GM23248 (cell line): ENCODE measurements at regions not wholly inside any gene's neighbourhood (a gene's known extent, or its start where the extent isn't known, plus 50 kb on each side); places are given as distances from the start of the nearest gene placed in this dataset.

Experiments used
- DNase-seq: peaks from one replicate; pipeline ENCODE4 v3.0.0-alpha.2; 2015
- H2AFZ ChIP-seq: fragments of 200-600 bp; sonication (generic); 2 replicates; pipeline ENCODE4 v1.6.1; 2016; ENCODE audit warnings: antibody characterized with exemption
- H3F3A ChIP-seq: fragments of 200-600 bp; sonication (generic); 2 replicates; pipeline ENCODE4 v1.6.1; 2016; ENCODE audit warnings: mild to moderate bottlenecking, antibody characterized with exemption, mixed run types; ENCODE audit not compliant: insufficient read depth
- H3K27ac ChIP-seq: fragments of 200-600 bp; sonication (generic); 2 replicates; pipeline ENCODE4 v1.5.1; 2016; ENCODE audit warnings: mild to moderate bottlenecking
- H3K27me3 ChIP-seq: fragments of 200-600 bp; sonication (generic); replicated peaks from 2 replicates; pipeline ENCODE4 v1.6.1; 2016; ENCODE audit warnings: mild to moderate bottlenecking; ENCODE audit not compliant: insufficient read depth
- H3K36me3 ChIP-seq: fragments of 200-600 bp; sonication (generic); 2 replicates; pipeline ENCODE4 v1.6.1; 2016; ENCODE audit warnings: low read depth, mild to moderate bottlenecking
- H3K4me1 ChIP-seq: fragments of 200-600 bp; sonication (generic); 2 replicates; pipeline ENCODE4 v1.6.1; 2016; ENCODE audit warnings: mild to moderate bottlenecking; ENCODE audit not compliant: insufficient read depth
- H3K4me2 ChIP-seq: fragments of 200-600 bp; sonication (generic); one replicate; pipeline ENCODE4 v1.6.1; 2016; ENCODE audit warnings: mild to moderate bottlenecking; ENCODE audit not compliant: unreplicated experiment
- H3K4me3 ChIP-seq: fragments of 200-600 bp; sonication (generic); 2 replicates; pipeline ENCODE4 v1.5.1; 2016; ENCODE audit warnings: mild to moderate bottlenecking
- H3K79me2 ChIP-seq: fragments of 200-600 bp; sonication (generic); 2 replicates; pipeline ENCODE4 v1.6.1; 2016; ENCODE audit warnings: mild to moderate bottlenecking; ENCODE audit not compliant: insufficient read depth
- H3K9ac ChIP-seq: fragments of 200-600 bp; sonication (generic); 2 replicates; pipeline ENCODE4 v1.6.1; 2016; ENCODE audit warnings: mild to moderate bottlenecking
- H3K9me2 ChIP-seq: fragments of 200-600 bp; sonication (generic); 2 replicates; pipeline ENCODE4 v1.6.1; 2016; ENCODE audit warnings: mixed run types, mild to moderate bottlenecking, moderate library complexity; ENCODE audit not compliant: insufficient read depth
- H3K9me3 ChIP-seq: fragments of 200-600 bp; sonication (generic); one replicate; pipeline ENCODE4 v1.6.1; 2017; ENCODE audit warnings: low read depth
- H4K20me1 ChIP-seq: fragments of 200-600 bp; sonication (generic); 2 replicates; pipeline ENCODE4 v1.6.0; 2016; ENCODE audit not compliant: insufficient read depth
- EZH2 ChIP-seq: fragments of 200-600 bp; sonication (generic); IDR thresholded peaks from 2 replicates; pipeline ENCODE4 v1.6.1; 2018; ENCODE audit warnings: antibody characterized with exemption, mild to moderate bottlenecking; ENCODE audit not compliant: insufficient read depth, poor library complexity, severe bottlenecking
- EZH2phosphoT487 ChIP-seq: fragments of 200-600 bp; sonication (generic); IDR thresholded peaks from 2 replicates; pipeline ENCODE4 v1.6.1; 2018; ENCODE audit warnings: antibody characterized with exemption, moderate library complexity, mild to moderate bottlenecking, low read depth; ENCODE audit not compliant: insufficient read depth
- WGBS, 2 experiments: methylation state at CpG; one replicate each; pipeline ENCODE4 v1.1.6; 2015 to 2017; ENCODE audit warnings: low lambda C conversion rate in 2 of 2, low coverage in 1 of 2; ENCODE audit errors: missing lambda C conversion rate in 2 of 2; 5-methylcytosine and 5-hydroxymethylcytosine counted together
- in situ Hi-C: fragments of 300-500 bp; cut with MboI; formaldehyde crosslinking; loops from 2 replicates; pipeline ENCODE4 v1.15.0; 2020

DNA sequence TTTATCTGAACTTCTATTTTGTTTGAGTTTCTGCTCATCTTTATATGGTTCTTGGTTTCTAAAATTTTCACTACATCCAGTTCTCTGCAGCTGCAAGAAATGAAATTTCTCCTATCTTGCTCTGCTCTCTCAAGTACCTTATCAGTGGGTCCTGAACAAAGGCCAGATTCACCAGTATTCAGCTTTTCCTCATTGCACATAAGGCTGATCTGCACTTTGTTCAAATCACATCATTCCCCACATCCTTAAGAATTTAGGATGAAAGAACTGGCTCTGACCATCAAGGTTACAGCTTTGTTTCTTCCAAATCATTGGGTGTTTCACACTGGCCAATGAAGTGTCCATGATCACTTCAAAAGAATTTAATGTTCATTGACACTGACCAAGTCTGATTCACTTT, 211.4 kb downstream of the GRIN2B start:
- no peaks in the 10 kb centered on the region for H3K9me2 ChIP-seq

DNA sequence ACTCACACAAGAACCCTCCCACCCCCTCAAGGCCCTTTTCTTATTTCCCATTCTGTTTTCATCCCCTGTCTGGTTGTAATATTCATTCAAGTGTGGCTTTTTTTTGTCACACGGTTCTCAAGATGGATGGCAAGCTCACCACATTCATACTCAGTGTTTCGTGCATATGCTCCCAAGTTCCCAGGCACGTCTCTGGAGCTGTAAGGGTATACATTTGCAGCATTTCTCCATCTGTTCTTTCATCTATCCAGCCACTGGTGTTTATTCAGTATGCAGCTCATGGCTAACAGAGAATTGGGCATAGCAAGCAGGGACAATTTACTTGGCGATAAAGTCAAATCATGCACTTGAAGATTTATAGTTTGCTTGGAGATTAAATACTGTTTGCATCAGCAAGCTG, 212.1 kb downstream of the GRIN2B start:
- Histone ChIP-seq H3K4me1 (no peaks in the 10 kb centered on the region), H4K20me1 (no peaks in the 10 kb centered on the region), H3K9me3 (no peaks in the 10 kb centered on the region), H3F3A (no peaks in the 10 kb centered on the region), H3K9me2 (no peaks in the 10 kb centered on the region), H3K4me3 (no peak overlapping the region), H3K27ac (no peak overlapping the region), H3K4me2 (no peak overlapping the region), H3K9ac (no peak overlapping the region), H3K36me3 (no peaks in the 10 kb centered on the region), H2AFZ (no peak overlapping the region), H3K27me3 (no peaks in the 10 kb centered on the region), H3K79me2 (no peaks in the 10 kb centered on the region)
- TF ChIP-seq EZH2 (no peak), EZH2phosphoT487 (no peak)
- in situ Hi-C loops, result no loop called here
- WGBS, 2 experiments, result 32 to 37% methylated on average over 4 of the region's 4 CpGs
- DNase-seq, result no peak

More for the DNA sequence above, 211.4 kb downstream of the GRIN2B start:
- H3K27ac ChIP-seq, result no peak overlapping the region
- no peaks in the 10 kb centered on the region for H4K20me1 ChIP-seq
- H3K9ac ChIP-seq, result no peak overlapping the region
- no peak overlapping the region for H3K4me2 ChIP-seq
- no peaks in the 10 kb centered on the region for H3K27me3 ChIP-seq
- H3K9me3 ChIP-seq, result no peaks in the 10 kb centered on the region
- TF ChIP-seq EZH2phosphoT487 (no peak), EZH2 (no peak)
- H3K36me3 ChIP-seq, result no peaks in the 10 kb centered on the region
- H3K4me3 ChIP-seq, result no peak overlapping the region
- no peaks in the 10 kb centered on the region for H3K79me2 ChIP-seq
- no peak overlapping the region for H2AFZ ChIP-seq
- no peaks in the 10 kb centered on the region for H3K4me1 ChIP-seq
- no peaks in the 10 kb centered on the region for H3F3A ChIP-seq
- DNase-seq, result no peak
- in situ Hi-C loops, result no loop called here

- Histone ChIP-seq H3K27ac (no peak overlapping the region), H3K4me1 (no peaks in the 10 kb centered on the region), H3K4me3 (no peak overlapping the region), H3K9ac (no peak overlapping the region), H3K79me2 (no peaks in the 10 kb centered on the region), H3K4me2 (no peak overlapping the region), H3K27me3 (peaks cover 13% of the 10 kb centered on the region; the same call in 1 of the 2 replicates), H3F3A (no peaks in the 10 kb centered on the region), H3K9me2 (no peaks in the 10 kb centered on the region), H3K36me3 (no peaks in the 10 kb centered on the region), H4K20me1 (no peaks in the 10 kb centered on the region), H3K9me3 (no peaks in the 10 kb centered on the region), H2AFZ (no peak overlapping the region)
- TF ChIP-seq EZH2, result no peak
- TF ChIP-seq EZH2phosphoT487, result no peak
- no peak for DNase-seq
- in situ Hi-C loops, result no loop called here
- 33 to 34% methylated on average over 6 of the region's 6 CpGs for WGBS, 2 experiments
These were observed 216.7 kb downstream of the GRIN2B start for GRCh38 chr12:13764748-13765147.

- H3K27ac ChIP-seq, result no peak overlapping the region
- in situ Hi-C loops, result no loop called here
These were observed 232.0 kb downstream of the GRIN2B start for GRCh38 chr12:13749389-13749788.

GRCh38 chr12:13745111-13745860, 236.1 kb downstream of the GRIN2B start:
- 22 to 27% methylated on average over 6 of the region's 6 CpGs for WGBS, 2 experiments
- Histone ChIP-seq H3K9me2 (no peaks in the 10 kb centered on the region), H2AFZ (no peak overlapping the region), H3K4me1 (no peaks in the 10 kb centered on the region), H3K4me2 (no peak overlapping the region), H3K4me3 (no peak overlapping the region), H3K9ac (no peak overlapping the region), H3K27ac (no peak overlapping the region), H4K20me1 (no peaks in the 10 kb centered on the region), H3K79me2 (no peaks in the 10 kb centered on the region), H3K36me3 (no peaks in the 10 kb centered on the region), H3F3A (no peaks in the 10 kb centered on the region), H3K27me3 (peaks cover 4% of the 10 kb centered on the region), H3K9me3 (no peaks in the 10 kb centered on the region)
- DNase-seq, result no peak
- TF ChIP-seq EZH2phosphoT487 (no peak), EZH2 (no peak)
- in situ Hi-C loops, result no loop called here

More at GRCh38 chr12:13749389-13749788, 232.0 kb downstream of the GRIN2B start:
- Histone ChIP-seq H3K9ac (no peak overlapping the region), H3K4me1 (no peaks in the 10 kb centered on the region), H3K79me2 (no peaks in the 10 kb centered on the region), H3K9me2 (no peaks in the 10 kb centered on the region), H3K4me3 (no peak overlapping the region), H3K9me3 (no peaks in the 10 kb centered on the region), H4K20me1 (no peaks in the 10 kb centered on the region), H3F3A (no peaks in the 10 kb centered on the region), H2AFZ (no peak overlapping the region), H3K36me3 (no peaks in the 10 kb centered on the region), H3K27me3 (0 out of 2 replicates have a peak, but pooled peaks cover 4% of the 10 kb centered on the region), H3K4me2 (no peak overlapping the region)
- no peak for TF ChIP-seq EZH2phosphoT487
- no peak for TF ChIP-seq EZH2
- WGBS, 2 experiments, result 8 to 33% methylated on average over 1 of the region's 1 CpG
- no peak for DNase-seq
